HepG2 (cell line): ENCODE measurements at regions not wholly inside any gene's neighbourhood (a gene's known extent, or its start where the extent isn't known, plus 50 kb on each side); places are given as distances from the start of the nearest gene placed in this dataset.
A peak's percentile ranks its signal among the peaks of the same experiment; 100 is the strongest.

ENCODE experiments used
- ELK4 ChIP-seq: sonication (generic); formaldehyde crosslinking; IDR thresholded peaks from 2 replicates; pipeline ENCODE4 v1.9.0; 2021; ENCODE audit warnings: missing genetic modification reagents, borderline replicate concordance
- FOSL2 ChIP-seq: sonication (generic); formaldehyde crosslinking; IDR thresholded peaks from 2 replicates; pipeline ENCODE4 v1.4.0; 2020; ENCODE audit warnings: missing genetic modification reagents
- FOXJ3 ChIP-seq: sonication (generic); formaldehyde crosslinking; IDR thresholded peaks from 2 replicates; pipeline ENCODE4 v1.4.0; 2020; ENCODE audit warnings: missing genetic modification reagents, mild to moderate bottlenecking, borderline replicate concordance
- FOXP1 ChIP-seq, 2 experiments: fragments of 450-650 bp in 1 of 2; IDR thresholded peaks; 2 replicates each; pipeline ENCODE4 v1.6.1; 2017 to 2018; ENCODE audit warnings: antibody characterized with exemption in 1 of 2
- GATAD2A ChIP-seq: IDR thresholded peaks from 2 replicates; pipeline ENCODE4 v1.6.1; 2016
- HMG20A ChIP-seq: IDR thresholded peaks from 2 replicates; pipeline ENCODE4 v1.6.1; 2016; ENCODE audit warnings: borderline replicate concordance
- HNF4A ChIP-seq: sonication (generic); formaldehyde crosslinking; IDR thresholded peaks from 2 replicates; pipeline ENCODE4 v1.4.0; 2020; ENCODE audit warnings: missing genetic modification reagents
- KAT2B ChIP-seq: fragments of 150-350 bp; IDR thresholded peaks from 2 replicates; pipeline ENCODE4 v1.6.1; 2014; ENCODE audit warnings: low read depth, low read length, borderline replicate concordance
- PRDM10 ChIP-seq: sonication (generic); formaldehyde crosslinking; IDR thresholded peaks from 2 replicates; pipeline ENCODE4 v1.4.0; 2020; ENCODE audit warnings: low read depth, missing genetic modification reagents
- RARA ChIP-seq: IDR thresholded peaks from 2 replicates; pipeline ENCODE4 v1.6.1; 2016; ENCODE audit warnings: missing genetic modification reagents, missing compliant biosample characterization
- REXO4 ChIP-seq: sonication (generic); formaldehyde crosslinking; IDR thresholded peaks from 2 replicates; pipeline ENCODE4 v1.8.0; 2022; ENCODE audit warnings: missing genetic modification reagents, mild to moderate bottlenecking, borderline replicate concordance
- SRF ChIP-seq: IDR thresholded peaks from 2 replicates; pipeline ENCODE4 v1.6.1; 2011; ENCODE audit warnings: mild to moderate bottlenecking, low read depth, low read length, moderate library complexity
- XBP1 ChIP-seq: sonication (generic); formaldehyde crosslinking; IDR thresholded peaks from 2 replicates; pipeline ENCODE4 v1.5.0; 2020; ENCODE audit warnings: missing genetic modification reagents
- ZFP82 ChIP-seq: sonication (generic); formaldehyde crosslinking; IDR thresholded peaks from 2 replicates; pipeline ENCODE4 v1.5.1; 2020; ENCODE audit warnings: mild to moderate bottlenecking, missing genetic modification reagents, borderline replicate concordance
- ZFY ChIP-seq: sonication (generic); formaldehyde crosslinking; IDR thresholded peaks from 2 replicates; pipeline ENCODE4 v1.4.0; 2020; ENCODE audit warnings: missing genetic modification reagents
- ZIK1 ChIP-seq: sonication (generic); formaldehyde crosslinking; IDR thresholded peaks from 2 replicates; pipeline ENCODE4 v1.5.0; 2020; ENCODE audit warnings: mild to moderate bottlenecking, low read depth, missing genetic modification reagents, borderline replicate concordance
- ZNF333 ChIP-seq: sonication (generic); formaldehyde crosslinking; IDR thresholded peaks from 2 replicates; pipeline ENCODE4 v1.4.0; 2020; ENCODE audit warnings: mild to moderate bottlenecking, missing genetic modification reagents, borderline replicate concordance
- TF ChIP-seq, protein P1 (sequence below): sonication (generic); formaldehyde crosslinking; IDR thresholded peaks from 2 replicates; pipeline ENCODE4 v1.4.0; 2020; ENCODE audit warnings: mild to moderate bottlenecking, missing genetic modification reagents
- TF ChIP-seq, protein P2 (sequence below): sonication (generic); IDR thresholded peaks from 2 replicates; pipeline ENCODE4 v1.6.1; 2016; ENCODE audit warnings: low read depth, borderline replicate concordance
- TF ChIP-seq, protein P3 (sequence below): sonication (generic); formaldehyde crosslinking; IDR thresholded peaks from 2 replicates; pipeline ENCODE4 v1.4.0; 2020; ENCODE audit warnings: missing genetic modification reagents, borderline replicate concordance

GRCh38 chr3:191721990-191722389, 261.0 kb downstream of the PYDC2 start (continued):
- TF ChIP-seq PRDM10 (CRISPR knock-in tag): no peak
- peak; percentile 63 for TF ChIP-seq GATAD2A (CRISPR knock-in tag)
- no peak for TF ChIP-seq REXO4 (CRISPR knock-in tag)
- TF ChIP-seq XBP1 (CRISPR knock-in tag): no peak
- no peak for TF ChIP-seq ELK4 (CRISPR knock-in tag)
- TF ChIP-seq, protein P1, sequence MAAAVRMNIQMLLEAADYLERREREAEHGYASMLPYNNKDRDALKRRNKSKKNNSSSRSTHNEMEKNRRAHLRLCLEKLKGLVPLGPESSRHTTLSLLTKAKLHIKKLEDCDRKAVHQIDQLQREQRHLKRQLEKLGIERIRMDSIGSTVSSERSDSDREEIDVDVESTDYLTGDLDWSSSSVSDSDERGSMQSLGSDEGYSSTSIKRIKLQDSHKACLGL (CRISPR knock-in tag): no peak
- TF ChIP-seq, protein P2, sequence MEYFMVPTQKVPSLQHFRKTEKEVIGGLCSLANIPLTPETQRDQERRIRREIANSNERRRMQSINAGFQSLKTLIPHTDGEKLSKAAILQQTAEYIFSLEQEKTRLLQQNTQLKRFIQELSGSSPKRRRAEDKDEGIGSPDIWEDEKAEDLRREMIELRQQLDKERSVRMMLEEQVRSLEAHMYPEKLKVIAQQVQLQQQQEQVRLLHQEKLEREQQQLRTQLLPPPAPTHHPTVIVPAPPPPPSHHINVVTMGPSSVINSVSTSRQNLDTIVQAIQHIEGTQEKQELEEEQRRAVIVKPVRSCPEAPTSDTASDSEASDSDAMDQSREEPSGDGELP: no peak
- TF ChIP-seq HNF4A (CRISPR knock-in tag): peak; percentile 30; the same call in 1 of the 2 replicates
- TF ChIP-seq HMG20A (CRISPR knock-in tag): peak; percentile 79; the same call in 1 of the 2 replicates
- no peak for TF ChIP-seq SRF
- peak; percentile 31; the same call in 1 of the 2 replicates for TF ChIP-seq FOXJ3 (CRISPR knock-in tag)
- TF ChIP-seq ZFY (CRISPR knock-in tag): no peak
- no peak for TF ChIP-seq KAT2B
- TF ChIP-seq, protein P3, sequence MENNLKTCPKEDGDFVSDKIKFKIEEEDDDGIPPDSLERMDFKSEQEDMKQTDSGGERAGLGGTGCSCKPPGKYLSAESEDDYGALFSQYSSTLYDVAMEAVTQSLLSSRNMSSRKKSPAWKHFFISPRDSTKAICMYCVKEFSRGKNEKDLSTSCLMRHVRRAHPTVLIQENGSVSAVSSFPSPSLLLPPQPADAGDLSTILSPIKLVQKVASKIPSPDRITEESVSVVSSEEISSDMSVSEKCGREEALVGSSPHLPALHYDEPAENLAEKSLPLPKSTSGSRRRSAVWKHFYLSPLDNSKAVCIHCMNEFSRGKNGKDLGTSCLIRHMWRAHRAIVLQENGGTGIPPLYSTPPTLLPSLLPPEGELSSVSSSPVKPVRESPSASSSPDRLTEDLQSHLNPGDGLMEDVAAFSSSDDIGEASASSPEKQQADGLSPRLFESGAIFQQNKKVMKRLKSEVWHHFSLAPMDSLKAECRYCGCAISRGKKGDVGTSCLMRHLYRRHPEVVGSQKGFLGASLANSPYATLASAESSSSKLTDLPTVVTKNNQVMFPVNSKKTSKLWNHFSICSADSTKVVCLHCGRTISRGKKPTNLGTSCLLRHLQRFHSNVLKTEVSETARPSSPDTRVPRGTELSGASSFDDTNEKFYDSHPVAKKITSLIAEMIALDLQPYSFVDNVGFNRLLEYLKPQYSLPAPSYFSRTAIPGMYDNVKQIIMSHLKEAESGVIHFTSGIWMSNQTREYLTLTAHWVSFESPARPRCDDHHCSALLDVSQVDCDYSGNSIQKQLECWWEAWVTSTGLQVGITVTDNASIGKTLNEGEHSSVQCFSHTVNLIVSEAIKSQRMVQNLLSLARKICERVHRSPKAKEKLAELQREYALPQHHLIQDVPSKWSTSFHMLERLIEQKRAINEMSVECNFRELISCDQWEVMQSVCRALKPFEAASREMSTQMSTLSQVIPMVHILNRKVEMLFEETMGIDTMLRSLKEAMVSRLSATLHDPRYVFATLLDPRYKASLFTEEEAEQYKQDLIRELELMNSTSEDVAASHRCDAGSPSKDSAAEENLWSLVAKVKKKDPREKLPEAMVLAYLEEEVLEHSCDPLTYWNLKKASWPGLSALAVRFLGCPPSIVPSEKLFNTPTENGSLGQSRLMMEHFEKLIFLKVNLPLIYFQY (CRISPR knock-in tag): no peak
- no peak for TF ChIP-seq FOXP1 (IDR thresholded peaks at IDR 0.05)
- TF ChIP-seq FOXP1 (CRISPR knock-in tag; IDR thresholded peaks at IDR 0.05): 0 out of 2 replicates have a peak, but pooled peaks have one; percentile 8
- peak; percentile 88 for TF ChIP-seq FOSL2
- no peak for TF ChIP-seq ZFP82
- peak; percentile 73 for TF ChIP-seq RARA (CRISPR knock-in tag)
- TF ChIP-seq ZIK1 (CRISPR knock-in tag): no peak
- TF ChIP-seq ZNF333 (CRISPR knock-in tag): no peak
